GM19324 (cell line): ENCODE measurements at regions not wholly inside any gene's neighbourhood (a gene's known extent, or its start where the extent isn't known, plus 50 kb on each side); places are given as distances from the start of the nearest gene placed in this dataset.
"Not testable (repeated sequence)": the region's sequence is repeated elsewhere in the genome, so short reads cannot be mapped to it uniquely, and the experiment has no call there.

Source experiments
- ATAC-seq: cut with Tn5 transposase; IDR thresholded peaks from one replicate; pipeline ENCODE4 v1.9.1; 2021; ENCODE audit warnings: mild to moderate bottlenecking, moderate library complexity; ENCODE audit not compliant: unreplicated experiment, low FRiP score

GRCh38 chr15:21774760-21775159, 102.8 kb downstream of the POTEB start:
- ATAC-seq, result not testable (repeated sequence)

GRCh38 chr15:21766524-21766923, 111.0 kb downstream of the POTEB start:
- not testable (repeated sequence) for ATAC-seq

GRCh38 chr15:21763756-21764155, 113.8 kb downstream of the POTEB start:
- ATAC-seq, result not testable (repeated sequence)

GRCh38 chr15:21760250-21761023, 117.1 kb downstream of the POTEB start:
- ATAC-seq, result not testable (repeated sequence)

- ATAC-seq, result not testable (repeated sequence)
These were observed 118.0 kb downstream of the POTEB start for GRCh38 chr15:21759401-21760165.

GRCh38 chr15:21753838-21754237, 123.7 kb downstream of the POTEB start:
- not testable (repeated sequence) for ATAC-seq

- not testable (repeated sequence) for ATAC-seq
These were observed 125.2 kb downstream of the POTEB start for GRCh38 chr15:21752124-21752957.

- ATAC-seq, result not testable (repeated sequence)
These were observed 128.4 kb downstream of the POTEB start for GRCh38 chr15:21749173-21749572.

- not testable (repeated sequence) for ATAC-seq
These were observed 133.2 kb downstream of the POTEB start for GRCh38 chr15:21744245-21744915.

GRCh38 chr15:21742067-21742466, 135.5 kb downstream of the POTEB start:
- ATAC-seq, result not testable (repeated sequence)

- not testable (repeated sequence) for ATAC-seq
These were observed 139.5 kb downstream of the POTEB start for GRCh38 chr15:21738003-21738402.

- ATAC-seq, result not testable (repeated sequence)
These were observed 141.1 kb downstream of the POTEB start for GRCh38 chr15:21736443-21736842.

- not testable (repeated sequence) for ATAC-seq
These were observed 141.7 kb downstream of the POTEB start for GRCh38 chr15:21735837-21736236.

- not testable (repeated sequence) for ATAC-seq
These were observed 142.2 kb downstream of the POTEB start for GRCh38 chr15:21735368-21735767.

GRCh38 chr15:21731496-21731895, 146.0 kb downstream of the POTEB start:
- ATAC-seq, result not testable (repeated sequence)

- ATAC-seq, result peak; percentile 90
These were observed 146.8 kb downstream of the POTEB start for GRCh38 chr15:21730427-21731405.

GRCh38 chr15:21724988-21725387, 152.5 kb downstream of the POTEB start:
- ATAC-seq, result not testable (repeated sequence)

- not testable (repeated sequence) for ATAC-seq
These were observed 156.4 kb downstream of the POTEB start for GRCh38 chr15:21721115-21721514.

GRCh38 chr15:21718779-21719178, 158.8 kb downstream of the POTEB start:
- ATAC-seq, result peak; percentile 81
